RWPE1 (cell line): ENCODE measurements at regions not wholly inside any gene's neighbourhood (a gene's known extent, or its start where the extent isn't known, plus 50 kb on each side); places are given as distances from the start of the nearest gene placed in this dataset.
"Not testable (repeated sequence)": the region's sequence is repeated elsewhere in the genome, so short reads cannot be mapped to it uniquely, and the experiment has no call there.

Source experiments
- CTCF ChIA-PET: fragments of 350-600 bp; sonication (Branson Sonifier 250); formaldehyde crosslinking; extraction: SDS; loops from one replicate; lab custom pipeline; 2021; lab: Yijun Ruan, JAX
- POLR2A ChIA-PET: fragments of 400-600 bp; formaldehyde crosslinking; extraction: SDS; loops from one replicate; lab custom pipeline; 2020; ENCODE audit warnings: antibody characterized with exemption; ENCODE audit not compliant: low non-redundant PET; lab: Yijun Ruan, JAX
- DNase-seq: peaks from one replicate; pipeline ENCODE4 v3.0.0; 2012; ENCODE audit warnings: low spot score
- H3K27ac ChIP-seq: fragments of 450-650 bp; 2 replicates; pipeline ENCODE4 v1.5.1; 2017
- TF ChIP-seq, protein P1 (sequence below): fragments of 450-650 bp; conservative IDR thresholded peaks from 2 replicates; pipeline ENCODE4 v1.5.1; 2017; ENCODE audit warnings: low read depth, mild to moderate bottlenecking

DNA sequence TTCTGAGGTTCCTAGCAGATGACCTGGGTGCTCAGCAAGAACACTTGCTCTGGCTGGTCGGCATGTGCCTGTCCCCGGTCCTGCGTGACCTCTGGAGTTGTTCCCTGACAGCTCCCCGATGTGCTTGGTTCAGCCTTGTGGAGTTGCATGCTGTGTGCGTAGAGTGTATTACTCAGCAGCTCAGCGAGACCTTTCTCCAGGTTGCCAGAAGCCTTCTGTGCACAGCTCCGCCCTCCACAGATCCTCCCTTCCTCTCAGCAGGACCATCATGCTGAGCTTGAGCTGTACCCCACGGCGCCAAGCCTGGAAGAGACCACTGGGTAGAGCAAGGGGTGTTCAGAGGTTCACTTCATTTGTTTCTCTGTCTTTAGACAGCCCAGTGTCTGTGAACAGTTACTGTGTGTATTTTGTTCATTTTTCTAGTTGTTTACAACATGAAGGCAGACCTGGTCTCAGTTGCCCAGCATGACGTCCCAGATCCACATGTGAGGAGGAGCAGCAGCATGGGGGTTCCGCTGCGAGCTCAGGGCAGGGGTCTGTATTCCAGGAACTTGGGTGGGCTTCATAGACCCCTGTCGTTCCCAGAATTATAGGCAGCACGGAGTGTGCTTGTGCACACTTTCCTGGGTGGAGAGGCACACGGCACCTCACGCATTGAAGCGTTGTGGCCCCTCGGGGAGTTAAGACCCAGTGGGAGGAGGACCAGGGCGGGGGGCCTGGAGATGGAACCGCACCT, 148.6 kb downstream of the IGLL1 start:
- CTCF ChIA-PET: no interaction called here
- TF ChIP-seq, protein P1, sequence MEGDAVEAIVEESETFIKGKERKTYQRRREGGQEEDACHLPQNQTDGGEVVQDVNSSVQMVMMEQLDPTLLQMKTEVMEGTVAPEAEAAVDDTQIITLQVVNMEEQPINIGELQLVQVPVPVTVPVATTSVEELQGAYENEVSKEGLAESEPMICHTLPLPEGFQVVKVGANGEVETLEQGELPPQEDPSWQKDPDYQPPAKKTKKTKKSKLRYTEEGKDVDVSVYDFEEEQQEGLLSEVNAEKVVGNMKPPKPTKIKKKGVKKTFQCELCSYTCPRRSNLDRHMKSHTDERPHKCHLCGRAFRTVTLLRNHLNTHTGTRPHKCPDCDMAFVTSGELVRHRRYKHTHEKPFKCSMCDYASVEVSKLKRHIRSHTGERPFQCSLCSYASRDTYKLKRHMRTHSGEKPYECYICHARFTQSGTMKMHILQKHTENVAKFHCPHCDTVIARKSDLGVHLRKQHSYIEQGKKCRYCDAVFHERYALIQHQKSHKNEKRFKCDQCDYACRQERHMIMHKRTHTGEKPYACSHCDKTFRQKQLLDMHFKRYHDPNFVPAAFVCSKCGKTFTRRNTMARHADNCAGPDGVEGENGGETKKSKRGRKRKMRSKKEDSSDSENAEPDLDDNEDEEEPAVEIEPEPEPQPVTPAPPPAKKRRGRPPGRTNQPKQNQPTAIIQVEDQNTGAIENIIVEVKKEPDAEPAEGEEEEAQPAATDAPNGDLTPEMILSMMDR: no peak

DNA sequence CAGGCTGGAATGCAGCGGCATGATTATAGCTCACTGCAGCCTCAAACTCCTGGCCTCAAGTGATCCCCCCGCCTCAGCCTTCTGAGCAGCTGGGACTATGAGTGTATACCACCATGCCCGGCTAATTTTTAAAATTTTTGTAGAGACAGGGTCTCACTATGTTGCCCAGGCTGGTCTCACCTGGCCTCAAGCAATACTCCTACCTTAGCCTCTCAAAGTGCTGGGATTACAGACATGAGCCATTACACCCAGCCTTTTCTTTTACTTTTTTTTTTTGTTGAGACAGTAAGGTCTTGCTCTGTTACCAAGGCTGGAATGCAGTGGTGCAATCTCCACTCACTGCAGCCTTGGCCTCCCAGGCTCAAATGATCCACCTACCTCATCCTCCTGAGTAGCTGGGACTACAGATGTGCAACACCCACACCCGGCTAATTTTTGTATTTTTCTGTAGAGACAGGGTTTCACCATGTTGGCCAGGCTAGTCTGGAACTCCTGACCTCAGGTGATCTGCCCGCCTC, 155.5 kb downstream of the IGLL1 start:
- CTCF ChIA-PET, POLR2A ChIA-PET, H3K27ac ChIP-seq, DNase-seq: not testable (repeated sequence)

More for the DNA sequence above, 148.6 kb downstream of the IGLL1 start:
- POLR2A ChIA-PET: no interaction called here
- DNase-seq: no peak
- H3K27ac ChIP-seq: no peak overlapping the region

DNA sequence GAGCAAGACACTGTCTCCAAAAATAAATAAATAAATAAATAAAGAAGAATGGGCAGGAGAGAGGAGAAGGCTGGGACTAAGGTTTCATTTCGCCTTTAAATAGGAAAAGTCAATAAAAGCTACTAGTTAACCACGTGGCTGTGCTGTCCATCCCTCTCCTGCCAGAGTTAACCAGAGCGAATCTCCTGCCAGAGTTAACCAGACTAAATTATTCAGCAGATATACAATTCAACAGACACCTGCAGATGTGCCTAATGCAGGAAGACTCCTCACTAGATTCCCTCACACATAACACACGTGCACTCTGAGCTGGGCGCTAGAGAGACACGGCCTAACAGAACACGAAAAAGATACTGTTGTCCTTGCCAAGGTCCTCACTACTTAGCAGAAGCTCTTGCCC, 156.1 kb downstream of the IGLL1 start:
- no peak for DNase-seq
- H3K27ac ChIP-seq: no peak overlapping the region
- TF ChIP-seq, protein P1: no peak
- ChIA-PET CTCF (no interaction called here), POLR2A (no interaction called here)

DNA sequence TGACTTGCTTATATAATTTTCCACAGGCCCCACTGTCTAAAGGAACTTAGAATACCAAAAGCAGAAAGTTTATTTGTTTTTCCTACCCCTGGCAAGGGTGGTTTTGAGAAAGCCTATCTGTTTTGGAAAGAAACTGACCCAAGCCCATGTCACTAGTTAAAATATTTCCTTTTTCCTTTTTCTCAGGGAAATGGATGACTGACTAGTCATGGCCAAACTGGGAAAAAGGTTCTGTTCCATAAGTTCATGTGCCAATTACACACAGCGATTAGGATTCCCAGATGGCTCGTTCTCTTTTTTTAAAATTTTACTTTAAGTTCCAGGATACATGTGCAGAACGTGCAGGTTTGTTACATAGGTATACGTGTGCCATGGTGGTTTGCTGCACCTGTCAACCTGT, 157.8 kb downstream of the IGLL1 start:
- DNase-seq, CTCF ChIA-PET, POLR2A ChIA-PET, H3K27ac ChIP-seq: not testable (repeated sequence)

- DNase-seq, POLR2A ChIA-PET, CTCF ChIA-PET: not testable (repeated sequence)
Observed at GRCh38 chr22:23421300-23421699, 158.8 kb downstream of the IGLL1 start.

DNA sequence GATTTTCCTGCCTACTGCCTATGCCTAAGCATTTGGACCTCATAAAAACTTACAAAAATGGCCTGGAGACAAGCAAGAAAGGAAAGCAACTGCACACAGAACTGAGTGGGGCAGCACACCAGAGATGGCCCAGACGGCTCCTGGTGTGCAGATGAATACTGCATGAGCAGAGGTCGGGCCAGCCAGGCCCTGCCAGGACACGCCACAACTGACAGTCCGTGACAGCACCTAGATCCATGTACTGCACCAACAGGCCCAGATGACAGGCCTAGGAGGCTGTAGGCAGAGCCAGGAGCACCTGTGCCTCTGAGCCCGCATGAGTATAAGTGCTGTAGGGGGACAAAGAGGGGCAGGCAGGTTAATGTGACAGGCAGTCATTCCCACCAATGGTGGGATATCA, 160.2 kb downstream of the IGLL1 start:
- POLR2A ChIA-PET: no interaction called here
- TF ChIP-seq, protein P1: no peak

More at GRCh38 chr22:23421300-23421699, 158.8 kb downstream of the IGLL1 start:
- not testable (repeated sequence) for H3K27ac ChIP-seq

GRCh38 chr22:23419171-23419570, 160.9 kb downstream of the IGLL1 start:
- H3K27ac ChIP-seq: no peak overlapping the region
- POLR2A ChIA-PET: no interaction called here
- no peak for DNase-seq
- CTCF ChIA-PET: interaction anchor here (1.2 kb wide), 1 partner anchor 34 kb away, joined by 3 read pairs; no protein-coding TSS in a partner anchor
- TF ChIP-seq, protein P1: no peak

More for the DNA sequence above, 160.2 kb downstream of the IGLL1 start:
- H3K27ac ChIP-seq: no peak overlapping the region
- CTCF ChIA-PET: no interaction called here
- DNase-seq: no peak

GRCh38 chr22:23418159-23418788, 161.8 kb downstream of the IGLL1 start:
- ChIA-PET CTCF (interaction anchor here (1.2 kb wide), 1 partner anchor 33 kb away, joined by 3 read pairs; no protein-coding TSS in a partner anchor), POLR2A (no interaction called here)
- no peak for DNase-seq
- TF ChIP-seq, protein P1: no peak
- H3K27ac ChIP-seq: no peak overlapping the region

DNA sequence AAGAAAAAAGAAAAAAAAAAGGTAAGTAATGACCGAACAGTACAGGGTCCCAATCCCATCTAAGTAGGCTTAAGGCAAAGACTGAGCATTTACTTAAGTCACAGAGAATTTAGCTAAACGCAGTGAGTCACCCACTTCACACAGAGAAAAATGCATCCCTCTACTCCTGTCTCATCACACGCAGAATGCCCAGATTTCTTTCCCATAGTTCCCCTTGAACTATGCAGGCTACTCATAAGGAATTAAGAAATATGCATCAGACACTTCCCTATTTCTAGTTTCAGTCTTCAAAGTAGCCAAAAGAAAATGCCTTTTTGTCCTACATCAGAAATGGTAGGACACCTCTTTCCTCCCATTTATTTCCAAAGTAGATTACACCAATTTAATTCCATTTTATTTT, 162.8 kb downstream of the IGLL1 start:
- CTCF ChIA-PET, H3K27ac ChIP-seq, DNase-seq, POLR2A ChIA-PET: not testable (repeated sequence)

DNA sequence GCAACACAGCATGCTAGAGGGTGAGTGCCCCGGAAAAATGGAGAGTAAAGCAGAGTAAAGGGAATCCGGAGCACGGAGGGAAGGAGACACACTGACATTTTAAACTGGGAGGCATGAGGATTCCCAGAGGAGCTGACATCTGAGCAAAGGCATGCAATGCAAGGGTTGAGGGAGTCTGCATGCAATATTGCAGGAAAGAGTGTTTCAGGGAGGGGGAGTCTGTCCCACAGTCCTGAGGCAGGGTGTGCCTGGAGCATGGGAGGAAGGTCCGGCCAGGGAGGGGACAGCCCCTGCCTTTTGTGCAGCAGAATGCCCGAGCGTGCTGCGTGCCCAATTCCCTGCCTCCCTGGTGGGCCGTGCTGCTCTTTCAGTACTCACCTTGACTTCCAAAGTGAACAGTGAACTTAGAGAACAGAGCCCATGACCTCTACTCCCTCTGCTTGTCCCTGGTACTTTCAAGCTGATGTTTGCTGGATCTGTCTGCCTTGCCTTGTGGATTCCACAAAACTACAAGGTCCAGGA, 163.9 kb downstream of the IGLL1 start:
- CTCF ChIA-PET, POLR2A ChIA-PET, H3K27ac ChIP-seq, DNase-seq: not testable (repeated sequence)
